ENCODE measurements at regions not wholly inside any gene's neighbourhood (a gene's known extent, or its start where the extent isn't known, plus 50 kb on each side); places are given as distances from the start of the nearest gene placed in this dataset.

GRCh38 chr10:31100662-31101061 is 69.0 kb upstream of the ZNF438 start:
- WGBS: 95% methylated on average over 8 of the region's 8 CpGs
- no peaks in the 10 kb centered on the region for H3K9me3 ChIP-seq (ENCODE audit: control insufficient read depth, low read length)
- H3K4me3 ChIP-seq (ENCODE audit: low read length): no peak overlapping the region
- no peak for ATAC-seq
- no peaks in the 10 kb centered on the region for H3K27me3 ChIP-seq (ENCODE audit: control insufficient read depth, insufficient read depth)
- no peak overlapping the region for H3K27ac ChIP-seq (ENCODE audit: low read length)
- intact Hi-C loops (cut with DNase I): no loop called here
- peaks cover 2% of the 10 kb centered on the region for H3K4me1 ChIP-seq (ENCODE audit: control insufficient read depth, insufficient read depth, low read length)
- no peak for DNase-seq

- 64% methylated on average over 4 of the region's 4 CpGs for WGBS
- peaks cover 2% of the 10 kb centered on the region for H3K4me1 ChIP-seq (ENCODE audit: control insufficient read depth, insufficient read depth, low read length)
- peak in 1 of 2 donors; percentile 41 for ATAC-seq
- no peaks in the 10 kb centered on the region for H3K9me3 ChIP-seq (ENCODE audit: control insufficient read depth, low read length)
- intact Hi-C loops (cut with DNase I): no loop called here
- H3K27me3 ChIP-seq (ENCODE audit: control insufficient read depth, insufficient read depth): no peaks in the 10 kb centered on the region
- no peak overlapping the region for H3K4me3 ChIP-seq (ENCODE audit: low read length)
- no peak for DNase-seq
- no peak overlapping the region for H3K27ac ChIP-seq (ENCODE audit: low read length)
Observed at GRCh38 chr10:31101123-31101522, 69.5 kb upstream of the ZNF438 start.

GRCh38 chr10:31102421-31102820 is 70.8 kb upstream of the ZNF438 start:
- intact Hi-C loops (cut with DNase I): no loop called here
- H3K9me3 ChIP-seq (ENCODE audit: control insufficient read depth, low read length): no peaks in the 10 kb centered on the region
- DNase-seq: no peak
- no peaks in the 10 kb centered on the region for H3K27me3 ChIP-seq (ENCODE audit: control insufficient read depth, insufficient read depth)
- no peak overlapping the region for H3K4me3 ChIP-seq (ENCODE audit: low read length)
- peaks cover 2% of the 10 kb centered on the region for H3K4me1 ChIP-seq (ENCODE audit: control insufficient read depth, insufficient read depth, low read length)
- WGBS: 60% methylated on average over 2 of the region's 2 CpGs
- ATAC-seq: no peak
- H3K27ac ChIP-seq (ENCODE audit: low read length): no peak overlapping the region

GRCh38 chr10:31103112-31103511 is 71.4 kb upstream of the ZNF438 start:
- Histone ChIP-seq H3K4me3 (ENCODE audit: low read length) (no peak overlapping the region), H3K4me1 (ENCODE audit: control insufficient read depth, insufficient read depth, low read length) (peaks cover 2% of the 10 kb centered on the region), H3K27ac (ENCODE audit: low read length) (no peak overlapping the region), H3K27me3 (ENCODE audit: control insufficient read depth, insufficient read depth) (no peaks in the 10 kb centered on the region), H3K9me3 (ENCODE audit: control insufficient read depth, low read length) (no peaks in the 10 kb centered on the region)
- WGBS: 73% methylated on average over 3 of the region's 3 CpGs
- no peak for DNase-seq
- intact Hi-C loops (cut with DNase I): no loop called here
- no peak for ATAC-seq

GRCh38 chr10:31112961-31113360 is 81.3 kb upstream of the ZNF438 start:
- Histone ChIP-seq H3K27ac (ENCODE audit: low read length) (no peak overlapping the region), H3K27me3 (ENCODE audit: control insufficient read depth, insufficient read depth) (no peaks in the 10 kb centered on the region), H3K4me3 (ENCODE audit: low read length) (no peak overlapping the region), H3K9me3 (ENCODE audit: control insufficient read depth, low read length) (no peaks in the 10 kb centered on the region), H3K4me1 (ENCODE audit: control insufficient read depth, insufficient read depth, low read length) (no peaks in the 10 kb centered on the region)
- ATAC-seq (no peak), DNase-seq (no peak)
- intact Hi-C loops (cut with DNase I): no loop called here
- WGBS: 47% methylated on average over 3 of the region's 3 CpGs

- Histone ChIP-seq H3K9me3 (ENCODE audit: control insufficient read depth, low read length) (no peaks in the 10 kb centered on the region), H3K27ac (ENCODE audit: low read length) (no peak overlapping the region), H3K4me3 (ENCODE audit: low read length) (no peak overlapping the region), H3K4me1 (ENCODE audit: control insufficient read depth, insufficient read depth, low read length) (no peaks in the 10 kb centered on the region), H3K27me3 (ENCODE audit: control insufficient read depth, insufficient read depth) (no peaks in the 10 kb centered on the region)
- DNase-seq (no peak), ATAC-seq (no peak)
- intact Hi-C loops (cut with DNase I): no loop called here
- WGBS: 89% methylated on average over 6 of the region's 6 CpGs
Observed at GRCh38 chr10:31116226-31116625, 84.6 kb upstream of the ZNF438 start.

GRCh38 chr10:31118556-31118955 is 86.9 kb upstream of the ZNF438 start:
- Histone ChIP-seq H3K9me3 (ENCODE audit: control insufficient read depth, low read length) (no peaks in the 10 kb centered on the region), H3K4me1 (ENCODE audit: control insufficient read depth, insufficient read depth, low read length) (no peaks in the 10 kb centered on the region), H3K4me3 (ENCODE audit: low read length) (no peak overlapping the region), H3K27ac (ENCODE audit: low read length) (no peak overlapping the region), H3K27me3 (ENCODE audit: control insufficient read depth, insufficient read depth) (no peaks in the 10 kb centered on the region)
- intact Hi-C loops (cut with DNase I): no loop called here
- no peak for ATAC-seq
- WGBS: 81% methylated on average over 3 of the region's 3 CpGs
- no peak for DNase-seq

- intact Hi-C loops (cut with DNase I): no loop called here
- Histone ChIP-seq H3K4me3 (ENCODE audit: low read length) (no peak overlapping the region), H3K27ac (ENCODE audit: low read length) (no peak overlapping the region), H3K27me3 (ENCODE audit: control insufficient read depth, insufficient read depth) (no peaks in the 10 kb centered on the region), H3K9me3 (ENCODE audit: control insufficient read depth, low read length) (no peaks in the 10 kb centered on the region), H3K4me1 (ENCODE audit: control insufficient read depth, insufficient read depth, low read length) (no peaks in the 10 kb centered on the region)
- WGBS: 62% methylated on average over 1 of the region's 1 CpG
- ATAC-seq (no peak), DNase-seq (no peak)
Observed at GRCh38 chr10:31120392-31120791, 88.7 kb upstream of the ZNF438 start.

- no peak overlapping the region for H3K27ac ChIP-seq (ENCODE audit: low read length)
Observed at GRCh38 chr10:31120961-31121685, 89.5 kb upstream of the ZNF438 start.

GRCh38 chr10:31121757-31122577 is 90.3 kb upstream of the ZNF438 start:
- ATAC-seq (no peak), DNase-seq (no peak)
- WGBS: 77% methylated on average over 3 of the region's 3 CpGs
- no peak overlapping the region for H3K27ac ChIP-seq (ENCODE audit: low read length)
- no peaks in the 10 kb centered on the region for H3K9me3 ChIP-seq (ENCODE audit: control insufficient read depth, low read length)
- no peaks in the 10 kb centered on the region for H3K27me3 ChIP-seq (ENCODE audit: control insufficient read depth, insufficient read depth)
- intact Hi-C loops (cut with DNase I): no loop called here
- H3K4me3 ChIP-seq (ENCODE audit: low read length): no peak overlapping the region
- no peaks in the 10 kb centered on the region for H3K4me1 ChIP-seq (ENCODE audit: control insufficient read depth, insufficient read depth, low read length)

More at GRCh38 chr10:31120961-31121685, 89.5 kb upstream of the ZNF438 start:
- no peaks in the 10 kb centered on the region for H3K9me3 ChIP-seq (ENCODE audit: control insufficient read depth, low read length)
- intact Hi-C loops (cut with DNase I): no loop called here
- no peaks in the 10 kb centered on the region for H3K27me3 ChIP-seq (ENCODE audit: control insufficient read depth, insufficient read depth)
- H3K4me1 ChIP-seq (ENCODE audit: control insufficient read depth, insufficient read depth, low read length): no peaks in the 10 kb centered on the region
- DNase-seq: no peak
- 60% methylated on average over 7 of the region's 7 CpGs for whole genome bisulfite sequencing
- no peak overlapping the region for H3K4me3 ChIP-seq (ENCODE audit: low read length)
- no peak for ATAC-seq

- DNase-seq (no peak), ATAC-seq (no peak)
- Histone ChIP-seq H3K4me3 (ENCODE audit: low read length) (no peak overlapping the region), H3K27me3 (ENCODE audit: control insufficient read depth, insufficient read depth) (no peaks in the 10 kb centered on the region), H3K27ac (ENCODE audit: low read length) (no peak overlapping the region), H3K9me3 (ENCODE audit: control insufficient read depth, low read length) (no peaks in the 10 kb centered on the region), H3K4me1 (ENCODE audit: control insufficient read depth, insufficient read depth, low read length) (no peaks in the 10 kb centered on the region)
- 96% methylated on average over 6 of the region's 6 CpGs for whole genome bisulfite sequencing
- intact Hi-C loops (cut with DNase I): no loop called here
Observed at GRCh38 chr10:31123946-31124345, 92.3 kb upstream of the ZNF438 start.

Data from right cardiac atrium (tissue), 5 donors.